ENCODE measurements at regions not wholly inside any gene's neighbourhood (a gene's known extent, or its start where the extent isn't known, plus 50 kb on each side); places are given as distances from the start of the nearest gene placed in this dataset.

- no peak for TF ChIP-seq ZNF462 (CRISPR knock-in tag; IDR thresholded peaks at IDR 0.05)
- TF ChIP-seq JUNB (IDR thresholded peaks at IDR 0.05; ENCODE audit: unreplicated experiment): no peak
- no peak for TF ChIP-seq POLR2AphosphoS5 (IDR thresholded peaks at IDR 0.05; ENCODE audit: low read depth)
- no peak for TF ChIP-seq CREB1 (CRISPR knock-in tag; IDR thresholded peaks at IDR 0.05; ENCODE audit: low read depth)
- TF ChIP-seq ZNF114 (CRISPR knock-in tag; IDR thresholded peaks at IDR 0.05): no peak
- no peak for TF ChIP-seq EZH2phosphoT487 (IDR thresholded peaks at IDR 0.05; ENCODE audit: unreplicated experiment)
- TF ChIP-seq CTCF (conservative IDR thresholded peaks at IDR 0.05; ENCODE audit: low read depth in 2 of 2): no peak
- TF ChIP-seq EZH2 (IDR thresholded peaks at IDR 0.05; ENCODE audit: low read depth, unreplicated experiment): no peak
- no peak for TF ChIP-seq ETS1 (IDR thresholded peaks at IDR 0.05)
Measured at GRCh38 chr13:83183439-83184149, 698.7 kb downstream of the SLITRK1 start (continued).
